Neuron (in vitro differentiated cells): ENCODE measurements at regions not wholly inside any gene's neighbourhood (a gene's known extent, or its start where the extent isn't known, plus 50 kb on each side); places are given as distances from the start of the nearest gene placed in this dataset.

Experiments
- H2AFZ ChIP-seq: one replicate; pipeline ENCODE4 v1.6.1; 2013; ENCODE audit warnings: low read depth, mild to moderate bottlenecking, inconsistent platforms, low read length, moderate library complexity
- H3K27me3 ChIP-seq: one replicate; pipeline ENCODE4 v1.6.1; 2013; ENCODE audit warnings: low read length; ENCODE audit not compliant: insufficient read depth
- H3K36me3 ChIP-seq: one replicate; pipeline ENCODE4 v1.6.1; 2013; ENCODE audit warnings: low read length; ENCODE audit not compliant: insufficient read depth
- H3K4me1 ChIP-seq: one replicate; pipeline ENCODE4 v1.6.1; 2013; ENCODE audit warnings: low read length; ENCODE audit not compliant: insufficient read depth
- H3K4me3 ChIP-seq: 2 replicates; pipeline ENCODE4 v1.5.1; 2013; ENCODE audit warnings: mild to moderate bottlenecking, low read length, moderate library complexity
- H3K9me3 ChIP-seq: one replicate; pipeline ENCODE4 v1.6.1; 2013; ENCODE audit warnings: low read length

DNA sequence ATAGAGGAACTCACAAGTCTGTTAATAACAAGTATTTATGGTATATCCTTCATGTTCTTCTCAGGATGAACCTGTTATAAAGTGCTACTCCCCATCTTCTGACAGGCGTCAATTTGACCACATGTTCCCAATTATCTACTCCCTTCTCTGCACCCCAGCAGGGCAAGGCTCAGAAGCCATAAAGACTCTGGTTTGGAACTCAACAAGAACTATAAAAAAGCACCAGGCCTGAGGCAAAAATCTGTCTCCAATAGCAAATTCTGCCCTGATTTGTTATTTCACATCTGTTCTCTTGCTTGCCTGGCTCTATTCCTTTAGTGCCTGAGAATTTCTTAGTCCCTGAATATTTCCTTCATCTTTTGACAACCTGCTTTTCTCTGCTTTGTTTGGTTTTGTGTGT, 618.2 kb upstream of the KIRREL3 start:
- Histone ChIP-seq H3K9me3 (no peaks in the 10 kb centered on the region), H3K4me1 (peaks cover 3% of the 10 kb centered on the region), H3K27me3 (no peaks in the 10 kb centered on the region), H3K4me3 (no peak overlapping the region), H3K36me3 (no peaks in the 10 kb centered on the region), H2AFZ (no peak overlapping the region)

DNA sequence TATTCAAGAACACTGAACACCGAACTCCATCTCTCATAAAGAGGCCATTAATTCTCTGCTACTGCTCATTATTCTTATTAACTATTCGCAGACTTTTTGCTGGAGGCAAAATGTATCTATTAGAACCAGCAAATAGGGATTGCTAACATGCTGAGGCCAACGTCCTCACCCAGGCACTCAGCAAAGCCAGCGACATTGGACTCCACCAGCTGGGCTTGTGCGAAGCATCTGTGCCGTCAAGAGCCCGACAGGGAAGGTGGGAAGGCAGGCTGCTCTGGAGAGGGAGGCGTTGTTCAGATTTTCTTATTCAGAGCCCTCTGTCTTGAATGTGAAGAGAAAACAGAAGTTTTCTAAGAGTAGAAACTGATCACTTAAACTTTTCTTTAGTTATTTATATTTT, 615.6 kb upstream of the KIRREL3 start:
- Histone ChIP-seq H3K9me3 (no peaks in the 10 kb centered on the region), H3K27me3 (no peaks in the 10 kb centered on the region), H2AFZ (no peak overlapping the region), H3K36me3 (no peaks in the 10 kb centered on the region), H3K4me3 (no peak overlapping the region), H3K4me1 (no peaks in the 10 kb centered on the region)

DNA sequence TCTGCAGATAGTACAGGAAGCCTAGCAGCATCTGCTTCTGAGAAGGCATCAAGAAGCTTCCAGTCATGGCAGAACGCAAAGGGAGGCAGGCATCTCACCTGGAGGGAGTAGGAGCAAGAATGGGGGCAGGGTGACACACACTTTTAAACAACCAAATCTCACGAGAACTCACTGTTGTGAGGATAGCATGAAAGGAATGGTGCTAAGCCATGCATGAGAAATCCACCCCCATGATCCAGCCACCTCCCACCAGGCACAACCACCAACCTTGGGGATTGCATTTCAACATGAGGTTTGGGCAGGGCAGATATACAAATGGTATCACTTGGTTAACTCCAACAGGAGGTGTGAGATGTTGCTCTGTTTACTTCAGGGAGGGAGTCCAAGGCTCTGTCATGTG, 612.0 kb upstream of the KIRREL3 start:
- Histone ChIP-seq H3K27me3 (no peaks in the 10 kb centered on the region), H3K36me3 (no peaks in the 10 kb centered on the region)

DNA sequence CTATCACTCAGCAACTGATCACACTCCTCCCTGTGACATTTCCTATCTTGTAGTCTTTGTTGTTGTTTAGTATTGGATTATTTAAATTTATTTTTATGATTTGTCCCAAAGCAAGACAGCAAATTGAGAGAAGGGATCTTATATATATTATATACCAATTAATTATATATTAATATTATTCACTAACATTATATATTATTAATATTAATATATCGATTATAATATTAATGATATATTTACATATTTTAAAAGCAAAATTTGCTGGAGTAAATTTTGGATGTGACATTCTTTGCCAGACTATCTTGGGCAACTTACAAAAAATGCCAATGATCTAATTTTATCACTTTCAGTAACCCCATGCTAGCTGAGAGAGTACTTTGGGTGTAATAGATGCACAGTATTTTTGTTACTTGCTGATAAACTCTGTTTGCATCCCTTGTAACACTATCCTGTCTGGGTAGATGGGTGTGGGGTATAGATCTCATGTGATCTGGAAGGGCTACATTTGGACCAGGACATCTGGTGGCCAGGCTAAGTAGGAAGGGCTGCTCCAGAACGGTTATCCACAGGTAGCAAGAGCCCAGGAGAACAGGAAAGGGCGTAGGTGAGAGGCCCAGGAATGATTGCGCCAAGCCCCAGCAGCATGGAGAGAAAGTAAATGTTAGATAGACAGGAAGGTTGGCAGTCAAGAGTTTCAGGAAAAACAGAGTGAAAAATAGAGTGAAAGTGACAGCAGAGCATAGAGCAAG, 608.6 kb upstream of the KIRREL3 start:
- no peak overlapping the region for H3K4me3 ChIP-seq
- H3K9me3 ChIP-seq, result no peaks in the 10 kb centered on the region
- no peaks in the 10 kb centered on the region for H3K36me3 ChIP-seq
- no peaks in the 10 kb centered on the region for H3K4me1 ChIP-seq
- no peaks in the 10 kb centered on the region for H3K27me3 ChIP-seq
- H2AFZ ChIP-seq, result no peak overlapping the region

More for the DNA sequence above, 612.0 kb upstream of the KIRREL3 start:
- Histone ChIP-seq H3K9me3 (no peaks in the 10 kb centered on the region), H2AFZ (no peak overlapping the region), H3K4me1 (no peaks in the 10 kb centered on the region), H3K4me3 (no peak overlapping the region)

DNA sequence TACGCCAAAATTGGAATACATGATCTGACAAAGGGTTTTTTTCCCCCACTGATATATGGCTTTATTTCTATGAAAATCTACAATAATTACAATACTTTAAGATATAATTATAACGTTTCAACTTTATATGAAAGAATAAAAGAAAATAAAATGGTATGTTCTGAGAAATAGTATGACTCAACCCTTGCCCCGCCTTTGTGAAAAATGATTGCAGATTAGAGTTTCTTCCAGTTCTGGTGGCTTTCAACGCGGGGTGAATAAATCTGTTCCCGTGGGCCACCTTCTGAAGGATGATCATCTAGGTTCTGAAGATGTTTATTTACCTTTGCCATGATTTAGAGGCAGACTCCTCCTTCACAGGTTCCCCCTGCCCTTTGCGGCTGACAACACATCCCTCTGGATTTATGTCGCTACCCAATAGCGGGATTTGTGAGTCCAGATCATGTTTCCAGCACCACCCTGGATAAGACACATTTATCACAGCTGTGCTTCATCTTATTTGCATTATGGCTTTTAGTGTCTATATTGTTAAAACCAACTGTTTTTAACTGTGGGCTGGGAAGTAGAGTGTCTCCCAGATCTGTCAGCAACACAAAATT, 607.0 kb upstream of the KIRREL3 start:
- Histone ChIP-seq H3K4me3 (no peak overlapping the region), H3K36me3 (no peaks in the 10 kb centered on the region), H2AFZ (no peak overlapping the region), H3K27me3 (no peaks in the 10 kb centered on the region), H3K4me1 (no peaks in the 10 kb centered on the region), H3K9me3 (no peaks in the 10 kb centered on the region)

DNA sequence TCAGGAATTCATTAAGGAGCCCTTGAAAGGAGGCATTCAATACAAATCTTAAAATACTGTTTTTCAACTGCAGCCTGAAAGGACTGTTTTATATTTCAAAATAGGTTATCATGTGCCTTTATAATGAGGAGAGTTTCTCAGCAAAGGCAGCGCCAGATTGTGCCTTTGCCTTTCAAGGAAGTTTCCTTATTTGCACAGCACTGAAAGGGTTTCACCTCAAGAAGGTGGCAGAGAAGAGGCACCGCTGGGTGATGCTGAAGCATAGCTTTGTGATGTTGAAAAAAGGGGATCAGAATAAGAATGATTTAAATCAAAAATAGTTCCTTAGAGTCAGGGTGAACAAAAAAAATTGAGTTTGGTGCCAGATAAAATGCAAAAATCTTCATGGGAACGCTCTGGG, 601.0 kb upstream of the KIRREL3 start:
- no peaks in the 10 kb centered on the region for H3K9me3 ChIP-seq

DNA sequence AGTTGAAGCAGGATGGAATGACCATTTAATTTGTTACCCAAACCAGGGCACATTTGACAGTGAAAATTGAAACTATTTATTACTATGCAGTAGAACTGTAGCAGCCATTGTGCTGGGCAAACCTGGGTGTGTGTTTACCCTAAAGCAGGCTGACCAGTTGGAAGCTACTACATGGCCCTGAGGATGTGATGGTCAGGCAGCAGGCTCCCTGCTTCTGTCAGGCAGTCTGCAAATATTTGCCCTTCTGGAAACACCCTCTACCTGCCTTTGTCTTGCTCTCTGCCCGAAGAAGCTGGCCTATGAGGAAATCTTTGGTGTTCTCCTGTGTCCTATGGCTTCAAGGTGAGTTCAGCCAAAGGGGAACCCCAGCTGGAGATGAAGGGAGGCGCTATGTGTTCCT, 600.1 kb upstream of the KIRREL3 start:
- H3K4me1 ChIP-seq, result no peaks in the 10 kb centered on the region
- no peaks in the 10 kb centered on the region for H3K27me3 ChIP-seq
- H3K9me3 ChIP-seq, result no peaks in the 10 kb centered on the region
- no peak overlapping the region for H2AFZ ChIP-seq
- no peaks in the 10 kb centered on the region for H3K36me3 ChIP-seq
- H3K4me3 ChIP-seq, result no peak overlapping the region

More for the DNA sequence above, 601.0 kb upstream of the KIRREL3 start:
- Histone ChIP-seq H3K36me3 (no peaks in the 10 kb centered on the region), H3K4me1 (no peaks in the 10 kb centered on the region), H2AFZ (no peak overlapping the region), H3K27me3 (no peaks in the 10 kb centered on the region), H3K4me3 (no peak overlapping the region)

DNA sequence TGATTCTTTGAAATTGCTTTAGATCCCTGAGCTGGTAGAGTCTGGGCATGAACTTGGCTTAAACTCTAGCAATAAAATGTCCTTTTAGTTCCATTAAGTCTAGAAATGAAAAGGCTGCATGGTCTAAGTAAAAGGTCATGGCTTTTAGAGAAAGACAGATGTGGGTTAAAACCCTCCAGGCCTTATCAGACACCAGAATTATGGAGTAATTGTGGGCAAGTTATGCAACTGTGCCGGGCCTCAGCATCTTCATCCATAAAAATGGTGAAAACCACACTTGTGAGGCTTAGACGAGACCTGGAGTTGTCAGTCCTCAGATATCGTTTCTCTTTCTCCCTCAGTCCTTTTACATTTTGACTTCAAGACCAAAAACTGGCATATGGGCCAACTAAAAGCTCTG, 597.9 kb upstream of the KIRREL3 start:
- Histone ChIP-seq H2AFZ (no peak overlapping the region), H3K36me3 (no peaks in the 10 kb centered on the region), H3K9me3 (no peaks in the 10 kb centered on the region), H3K27me3 (no peaks in the 10 kb centered on the region), H3K4me3 (no peak overlapping the region), H3K4me1 (no peaks in the 10 kb centered on the region)

DNA sequence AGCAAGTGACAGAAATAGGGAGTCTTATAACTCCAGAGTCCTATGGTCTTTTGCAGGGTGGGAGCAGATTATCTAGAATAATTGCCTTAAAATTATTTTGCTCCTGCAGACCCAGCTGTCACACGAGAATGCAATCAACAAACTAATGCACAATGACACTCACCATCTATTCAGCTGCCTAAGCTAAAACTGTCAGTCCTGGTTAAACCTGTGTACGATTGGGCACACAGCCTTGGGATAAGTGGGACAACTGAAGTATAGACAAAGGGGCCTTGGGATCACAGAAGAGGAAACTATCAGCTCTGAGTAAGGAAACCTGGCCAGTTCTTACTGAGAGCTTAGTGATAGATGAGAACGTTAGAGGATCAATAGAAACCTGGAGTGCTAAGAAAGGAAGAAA, 595.9 kb upstream of the KIRREL3 start:
- H3K4me3 ChIP-seq, result no peak overlapping the region
- H3K36me3 ChIP-seq, result no peaks in the 10 kb centered on the region
- no peak overlapping the region for H2AFZ ChIP-seq

DNA sequence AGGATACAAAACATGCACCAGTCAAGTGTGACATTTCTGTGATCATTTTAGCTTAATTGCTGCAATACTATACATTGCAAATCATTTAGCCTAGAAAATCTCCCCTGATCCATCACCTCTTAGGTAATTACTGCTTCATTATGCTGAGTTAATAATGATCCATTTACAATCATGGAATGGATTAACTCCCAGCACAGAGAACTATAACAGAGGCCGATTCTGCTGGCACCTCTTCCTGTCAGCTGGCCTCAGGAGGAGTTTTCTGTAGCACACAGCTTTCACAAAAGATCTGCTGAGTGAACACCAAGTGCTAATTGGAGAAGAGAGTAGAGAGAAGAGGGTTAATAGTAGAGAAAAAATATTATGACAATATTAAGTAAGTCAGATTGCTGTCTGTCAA, 591.8 kb upstream of the KIRREL3 start:
- H2AFZ ChIP-seq, result no peak overlapping the region
- no peaks in the 10 kb centered on the region for H3K9me3 ChIP-seq
- no peak overlapping the region for H3K4me3 ChIP-seq
- H3K27me3 ChIP-seq, result no peaks in the 10 kb centered on the region
- no peaks in the 10 kb centered on the region for H3K4me1 ChIP-seq
- H3K36me3 ChIP-seq, result no peaks in the 10 kb centered on the region

More for the DNA sequence above, 595.9 kb upstream of the KIRREL3 start:
- H3K27me3 ChIP-seq, result no peaks in the 10 kb centered on the region
- H3K4me1 ChIP-seq, result no peaks in the 10 kb centered on the region
- no peaks in the 10 kb centered on the region for H3K9me3 ChIP-seq

DNA sequence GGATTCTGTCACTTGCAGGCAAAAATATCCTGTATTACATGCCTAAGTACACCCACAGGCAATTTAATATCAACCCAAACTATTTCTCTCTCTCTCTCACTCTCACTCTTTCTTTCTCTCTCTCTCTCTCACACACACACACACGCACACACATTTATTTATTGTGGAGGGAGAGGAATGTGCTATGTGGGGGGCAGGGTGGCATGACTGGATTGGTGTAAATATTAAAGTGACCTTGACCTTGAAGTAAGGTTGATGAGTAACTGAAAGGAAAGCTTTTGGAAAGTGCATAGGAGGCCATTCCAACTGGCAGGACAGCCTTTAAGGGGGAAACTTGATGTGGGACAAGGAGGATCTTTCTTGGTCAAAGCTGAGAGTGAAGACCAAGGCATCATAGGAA, 589.7 kb upstream of the KIRREL3 start:
- Histone ChIP-seq H3K4me1 (no peaks in the 10 kb centered on the region), H2AFZ (no peak overlapping the region), H3K9me3 (no peaks in the 10 kb centered on the region), H3K27me3 (no peaks in the 10 kb centered on the region), H3K36me3 (no peaks in the 10 kb centered on the region), H3K4me3 (no peak overlapping the region)

DNA sequence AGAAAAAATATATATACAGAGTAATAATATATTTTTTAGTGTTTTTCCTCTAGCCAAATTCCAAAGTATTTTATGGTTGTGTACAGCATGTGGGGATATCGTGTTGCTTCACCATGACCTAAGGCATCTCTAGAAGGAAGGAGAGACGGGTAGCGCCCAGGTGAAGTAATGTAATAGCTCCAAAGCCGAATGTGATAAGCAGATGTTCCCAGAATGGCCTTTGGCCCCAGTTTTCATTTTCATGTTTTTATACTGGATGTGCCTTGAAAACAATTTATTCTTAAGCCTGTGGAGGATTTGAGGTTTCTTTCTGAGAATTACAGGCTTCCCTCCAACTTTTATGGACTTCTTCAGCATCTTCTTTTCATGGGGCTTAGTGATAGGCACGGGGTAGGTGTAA, 587.9 kb upstream of the KIRREL3 start:
- H2AFZ ChIP-seq, result no peak overlapping the region
- H3K9me3 ChIP-seq, result no peaks in the 10 kb centered on the region
- H3K27me3 ChIP-seq, result no peaks in the 10 kb centered on the region
- H3K4me1 ChIP-seq, result no peaks in the 10 kb centered on the region
- no peak overlapping the region for H3K4me3 ChIP-seq
- no peaks in the 10 kb centered on the region for H3K36me3 ChIP-seq

DNA sequence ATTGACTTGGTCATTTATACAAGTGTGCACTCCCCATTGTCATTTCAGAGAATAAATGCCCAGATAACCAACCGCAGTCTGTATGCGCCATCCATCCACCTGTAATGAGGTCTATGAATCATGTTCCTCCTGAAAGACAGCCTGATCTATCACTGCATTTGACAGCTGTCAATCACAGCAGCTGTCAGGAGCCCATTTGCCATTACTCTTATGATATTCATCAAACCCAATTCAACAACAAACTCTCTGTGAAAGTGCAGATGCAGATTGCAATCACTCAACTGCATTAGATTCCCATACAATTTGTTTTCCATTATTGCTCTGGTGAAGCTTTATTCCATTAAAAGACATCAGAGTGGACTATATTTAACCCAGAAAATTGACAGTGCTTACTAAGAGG, 586.9 kb upstream of the KIRREL3 start:
- no peaks in the 10 kb centered on the region for H3K9me3 ChIP-seq
- no peaks in the 10 kb centered on the region for H3K4me1 ChIP-seq
- no peaks in the 10 kb centered on the region for H3K27me3 ChIP-seq
- no peak overlapping the region for H3K4me3 ChIP-seq
- no peak overlapping the region for H2AFZ ChIP-seq
- no peaks in the 10 kb centered on the region for H3K36me3 ChIP-seq

DNA sequence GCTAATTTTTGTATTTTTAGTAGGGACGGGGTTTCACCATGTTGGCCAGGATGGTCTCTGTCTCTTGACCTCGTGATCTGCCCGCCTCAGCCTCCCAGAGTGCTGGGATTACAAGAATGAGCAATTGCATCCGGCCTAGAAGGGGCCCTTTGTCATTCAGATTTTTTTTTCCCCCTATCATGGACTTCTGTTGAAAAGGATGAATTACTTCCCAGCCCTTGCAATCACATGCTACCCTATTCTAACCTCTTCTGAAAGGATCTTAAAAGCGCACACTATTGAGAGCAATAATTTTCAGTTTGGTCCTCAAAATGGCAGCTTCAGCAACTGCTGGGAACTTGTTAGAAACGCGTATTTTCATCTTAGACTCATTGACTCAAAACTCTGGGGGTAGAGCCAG, 575.6 kb upstream of the KIRREL3 start:
- Histone ChIP-seq H2AFZ (peak overlapping the region; percentile 30), H3K27me3 (no peaks in the 10 kb centered on the region), H3K4me1 (no peaks in the 10 kb centered on the region), H3K9me3 (no peaks in the 10 kb centered on the region), H3K4me3 (no peak overlapping the region), H3K36me3 (no peaks in the 10 kb centered on the region)
